Spleen (tissue), 11 donors: ENCODE measurements at regions not wholly inside any gene's neighbourhood (a gene's known extent, or its start where the extent isn't known, plus 50 kb on each side); places are given as distances from the start of the nearest gene placed in this dataset.

Source experiments
- DNase-seq: peaks from one replicate; pipeline ENCODE4 v3.0.0-alpha.2; 2020
- H3K27ac ChIP-seq, 8 donors: fragments of 200-600 bp; sonication (generic) in 7 of 8; 1 replicate in 4 of 8; 2 replicates in 4 of 8; pipeline versions ENCODE4 v1.5.0 to v1.8.0; 2016 to 2021; ENCODE audit warnings: inconsistent platforms in 4 of 8, mild to moderate bottlenecking in 4 of 8, moderate library complexity in 1 of 8
- H3K27me3 ChIP-seq, 7 donors: fragments of 200-600 bp; sonication (generic) in 6 of 7; replicated peaks in 1 of 7; 1 replicate in 4 of 7; 2 replicates in 3 of 7; pipeline versions ENCODE4 v1.5.0 to v1.8.0; 2016 to 2021; ENCODE audit warnings: inconsistent platforms in 3 of 7, mild to moderate bottlenecking in 1 of 7
- H3K36me3 ChIP-seq, 6 donors: fragments of 200-600 bp; sonication (generic) in 5 of 6; 1 replicate in 4 of 6; 2 replicates in 2 of 6; pipeline versions ENCODE4 v1.5.0 to v1.8.0; 2016 to 2021; ENCODE audit warnings: inconsistent platforms in 2 of 6
- H3K4me1 ChIP-seq, 6 donors: fragments of 200-600 bp; sonication (generic) in 5 of 6; 1 replicate in 3 of 6; 2 replicates in 3 of 6; pipeline versions ENCODE4 v1.5.0 to v1.8.0; 2016 to 2021; ENCODE audit warnings: inconsistent platforms in 3 of 6
- H3K4me3 ChIP-seq, 8 donors: fragments of 200-600 bp; sonication (generic) in 7 of 8; 1 replicate in 4 of 8; 2 replicates in 4 of 8; pipeline versions ENCODE4 v1.5.0 to v1.8.0; 2016 to 2021; ENCODE audit warnings: inconsistent platforms in 4 of 8, mild to moderate bottlenecking in 4 of 8, moderate library complexity in 2 of 8
- H3K9me3 ChIP-seq, 8 donors: fragments of 200-600 bp; sonication (generic) in 7 of 8; 1 replicate in 4 of 8; 2 replicates in 4 of 8; pipeline versions ENCODE4 v1.5.0 to v1.8.0; 2016 to 2021; ENCODE audit warnings: inconsistent platforms in 4 of 8
- CTCF ChIP-seq, 11 experiments: fragments of 200-600 bp in 7 of 11; fragments of 450-650 bp in 4 of 11; sonication (generic) in 4 of 11; IDR thresholded peaks in 8 of 11; conservative IDR thresholded peaks in 3 of 11; 1 replicate in 7 of 11; 2 replicates in 4 of 11; pipeline versions ENCODE4 v1.4.0 to v1.8.0; 2016 to 2021; ENCODE audit warnings: antibody characterized with exemption in 11 of 11, inconsistent platforms in 4 of 11, mild to moderate bottlenecking in 1 of 11
- POLR2A ChIP-seq, 3 donors: fragments of 450-650 bp; IDR thresholded peaks; one replicate each; pipeline ENCODE4 v1.5.1; 2017; ENCODE audit warnings: antibody characterized with exemption in 3 of 3, mild to moderate bottlenecking in 1 of 3
- POLR2AphosphoS5 ChIP-seq, 3 donors: sonication (generic); formaldehyde crosslinking; IDR thresholded peaks; one replicate each; pipeline ENCODE4 v1.5.1; 2017; ENCODE audit warnings: antibody characterized with exemption in 3 of 3
- WGBS, 5 donors: extraction: QIAGEN DNeasy Blood & Tissue Kit in 3 of 5; methylation state at CpG; one replicate each; pipeline versions ENCODE4 v1.1.5 to v1.1.7; 2013 to 2018; 5-methylcytosine and 5-hydroxymethylcytosine counted together
- intact Hi-C: fragments of 100-400 bp; cut with DNase I; formaldehyde crosslinking; loops from one replicate; pipeline ENCODE4 v1.15.0; 2023; ENCODE audit warnings: low total_unique reads
- donor health status: healthy with polysubstance abuse.
- donor health status: DM: no; HTN: no; CAD: no; lungs with moderate emphysema.
- donor health status: DM: no; HTN: no; CAD: no.
- donor health status: Bipolar disorder and iron deficiency.
- donor health status: healthy.
- donor health status: DM: no; HTN: no; CAD: no.
- donor health status: DM: yes; HTN: yes; CAD: no.

DNA sequence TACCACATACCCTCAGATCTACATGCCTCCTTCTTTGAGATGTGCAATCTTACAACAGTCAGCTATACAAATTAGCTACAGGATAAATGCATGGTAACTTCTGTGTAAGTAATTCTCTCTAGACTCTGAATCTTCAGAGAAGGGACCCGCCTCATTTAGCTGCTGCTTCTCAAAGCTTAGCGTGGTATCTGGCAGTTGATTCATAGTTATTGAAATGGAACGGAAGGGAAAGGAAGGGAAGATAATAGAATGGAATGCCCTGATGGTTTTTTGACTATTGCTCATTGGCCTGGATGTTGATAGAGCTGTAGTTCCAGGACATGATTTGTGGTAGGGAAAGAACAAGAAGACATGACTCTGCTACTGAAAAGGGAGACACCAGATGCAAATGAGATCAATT, 498.1 kb upstream of the CRIM1 start:
- H3K27ac ChIP-seq, result no peak overlapping the region
- H3K4me3 ChIP-seq, result no peak overlapping the region
- no peak for DNase-seq
- H3K9me3 ChIP-seq, result no peaks in the 10 kb centered on the region
- no peaks in the 10 kb centered on the region for H3K36me3 ChIP-seq
- H3K4me1 ChIP-seq, result no peaks in the 10 kb centered on the region
- intact Hi-C loops, result no loop called here
- no peaks in the 10 kb centered on the region for H3K27me3 ChIP-seq
- TF ChIP-seq CTCF (IDR thresholded peaks at IDR 0.05 in 8 of 11, conservative IDR thresholded peaks at IDR 0.05 in 3 of 11) (no peak), POLR2AphosphoS5 (IDR thresholded peaks at IDR 0.05) (no peak), POLR2A (IDR thresholded peaks at IDR 0.05) (no peak)
- 50 to 86% (median 69%) methylated on average over 3 of the region's 3 CpGs for WGBS, 5 donors

DNA sequence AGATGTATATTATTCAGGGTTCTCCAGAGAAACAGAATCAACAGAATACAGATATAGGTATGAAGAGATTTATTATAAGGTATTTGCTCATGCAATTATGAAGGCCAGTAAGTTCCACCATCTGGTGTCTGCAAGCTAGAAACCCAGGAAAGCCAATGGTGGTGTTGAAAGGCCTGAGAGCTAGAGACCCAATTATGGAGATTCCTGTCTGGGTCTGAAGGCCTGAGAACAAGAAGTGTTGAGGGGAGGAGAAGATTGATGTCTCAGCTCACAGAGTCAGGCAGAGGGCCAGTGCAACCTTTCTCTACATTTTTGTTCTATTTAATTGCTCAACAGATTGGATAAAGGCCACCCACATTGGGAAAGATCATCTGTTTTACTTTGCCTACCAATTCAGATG, 524.2 kb upstream of the CRIM1 start:
- Histone ChIP-seq H3K36me3 (no peaks in the 10 kb centered on the region), H3K4me1 (no peaks in the 10 kb centered on the region), H3K27me3 (no peaks in the 10 kb centered on the region), H3K27ac (no peak overlapping the region), H3K9me3 (no peaks in the 10 kb centered on the region), H3K4me3 (no peak overlapping the region)
- TF ChIP-seq POLR2A (IDR thresholded peaks at IDR 0.05), result no peak
- no peak for TF ChIP-seq POLR2AphosphoS5 (IDR thresholded peaks at IDR 0.05)
- no peak for TF ChIP-seq CTCF (IDR thresholded peaks at IDR 0.05 in 8 of 11, conservative IDR thresholded peaks at IDR 0.05 in 3 of 11)
- no peak for DNase-seq
- intact Hi-C loops, result no loop called here

- 78 to 91% (median 86%) methylated on average over 1 of the region's 1 CpG for WGBS, 5 donors
- Histone ChIP-seq H3K27me3 (no peaks in the 10 kb centered on the region), H3K36me3 (no peaks in the 10 kb centered on the region), H3K9me3 (no peaks in the 10 kb centered on the region), H3K4me3 (no peak overlapping the region), H3K4me1 (no peaks in the 10 kb centered on the region), H3K27ac (no peak overlapping the region)
- TF ChIP-seq CTCF (IDR thresholded peaks at IDR 0.05 in 8 of 11, conservative IDR thresholded peaks at IDR 0.05 in 3 of 11) (no peak), POLR2AphosphoS5 (IDR thresholded peaks at IDR 0.05) (no peak), POLR2A (IDR thresholded peaks at IDR 0.05) (no peak)
- intact Hi-C loops, result no loop called here
- DNase-seq, result no peak
Observed at GRCh38 chr2:35830833-35831232, 524.7 kb upstream of the CRIM1 start.

DNA sequence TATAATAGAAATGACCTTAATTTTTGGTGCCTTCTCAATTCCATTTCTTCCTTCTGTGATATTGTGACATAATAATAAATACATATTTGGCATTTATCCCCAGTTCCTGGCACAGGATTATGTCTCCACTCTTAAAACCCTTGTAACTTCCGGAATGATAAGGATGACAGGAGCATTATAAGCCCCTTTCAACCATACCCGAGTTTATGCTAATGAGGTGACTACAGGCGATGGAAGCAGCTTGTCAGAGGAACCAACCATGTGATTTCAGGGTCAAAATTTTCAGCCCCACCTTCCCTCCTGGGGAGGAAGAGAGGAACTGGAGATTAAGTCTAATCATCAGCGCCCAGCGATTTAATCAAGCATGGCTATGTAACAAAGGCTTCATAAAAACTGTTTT, 528.5 kb upstream of the CRIM1 start:
- WGBS, 5 donors, result 63 to 89% (median 81%) methylated on average over 5 of the region's 5 CpGs
- Histone ChIP-seq H3K4me3 (no peak overlapping the region), H3K36me3 (no peaks in the 10 kb centered on the region), H3K27me3 (no peaks in the 10 kb centered on the region), H3K4me1 (no peaks in the 10 kb centered on the region), H3K9me3 (no peaks in the 10 kb centered on the region), H3K27ac (no peak overlapping the region)
- no peak for DNase-seq
- intact Hi-C loops, result no loop called here
- no peak for TF ChIP-seq CTCF (IDR thresholded peaks at IDR 0.05 in 8 of 11, conservative IDR thresholded peaks at IDR 0.05 in 3 of 11)
- TF ChIP-seq POLR2A (IDR thresholded peaks at IDR 0.05), result no peak
- no peak for TF ChIP-seq POLR2AphosphoS5 (IDR thresholded peaks at IDR 0.05)
